Lung microvascular endothelial cell (primary cell): ENCODE measurements at regions not wholly inside any gene's neighbourhood (a gene's known extent, or its start where the extent isn't known, plus 50 kb on each side); places are given as distances from the start of the nearest gene placed in this dataset.
"Not testable (repeated sequence)": the region's sequence is repeated elsewhere in the genome, so short reads cannot be mapped to it uniquely, and the experiment has no call there.

Source experiments
- DNase-seq, 2 donors: peaks; one replicate each; pipeline versions ENCODE4 v3.0.0 to v3.0.0-alpha.2; 2010; ENCODE audit warnings: low read depth in 2 of 2

- no peak for DNase-seq
These were observed 207.3 kb upstream of the MAGEB2 start for GRCh38 chrX:30008031-30008430.

GRCh38 chrX:30010471-30010870 is 204.9 kb upstream of the MAGEB2 start:
- DNase-seq = no peak

GRCh38 chrX:30015440-30015839 is 199.9 kb upstream of the MAGEB2 start:
- DNase-seq = no peak

GRCh38 chrX:30027636-30028035 is 187.7 kb upstream of the MAGEB2 start:
- no peak for DNase-seq

GRCh38 chrX:30036406-30036805 is 179.0 kb upstream of the MAGEB2 start:
- not testable (repeated sequence) for DNase-seq

- DNase-seq = no peak
These were observed 175.6 kb upstream of the MAGEB2 start for GRCh38 chrX:30039768-30040167.

GRCh38 chrX:30060718-30061117 is 154.6 kb upstream of the MAGEB2 start:
- DNase-seq = peak; percentile 0

- DNase-seq = no peak
These were observed 150.1 kb upstream of the MAGEB2 start for GRCh38 chrX:30065226-30065625.

GRCh38 chrX:30067677-30068076 is 147.7 kb upstream of the MAGEB2 start:
- DNase-seq = no peak

- DNase-seq = no peak
These were observed 129.8 kb upstream of the MAGEB2 start for GRCh38 chrX:30085571-30085970.

GRCh38 chrX:30111431-30111830 is 103.9 kb upstream of the MAGEB2 start:
- DNase-seq = no peak

- DNase-seq = peak; percentile 21 to 53
These were observed 73.4 kb upstream of the MAGEB2 start for GRCh38 chrX:30141966-30142365.

- no peak for DNase-seq
These were observed 71.1 kb upstream of the MAGEB2 start for GRCh38 chrX:30144221-30144620.

- DNase-seq = no peak
These were observed 70.2 kb upstream of the MAGEB2 start for GRCh38 chrX:30144971-30145731.

GRCh38 chrX:30147996-30148643 is 67.2 kb upstream of the MAGEB2 start:
- no peak for DNase-seq

GRCh38 chrX:30149206-30149605 is 66.2 kb upstream of the MAGEB2 start:
- not testable (repeated sequence) for DNase-seq

GRCh38 chrX:30150196-30150895 is 65.0 kb upstream of the MAGEB2 start:
- DNase-seq = no peak

GRCh38 chrX:30151964-30152363 is 63.4 kb upstream of the MAGEB2 start:
- DNase-seq = no peak

- DNase-seq = no peak
These were observed 62.0 kb upstream of the MAGEB2 start for GRCh38 chrX:30153175-30153880.

GRCh38 chrX:30153881-30154260 is 61.5 kb upstream of the MAGEB2 start:
- DNase-seq = no peak

- DNase-seq = no peak
These were observed 59.4 kb upstream of the MAGEB2 start for GRCh38 chrX:30156009-30156408.
